NOMO-1 treated with DMSO at 0.1 percent for 48 hours (cell line): ENCODE measurements at regions not wholly inside any gene's neighbourhood (a gene's known extent, or its start where the extent isn't known, plus 50 kb on each side); places are given as distances from the start of the nearest gene placed in this dataset.
"Not testable (repeated sequence)": the region's sequence is repeated elsewhere in the genome, so short reads cannot be mapped to it uniquely, and the experiment has no call there.

Experiments
- DNase-seq: peaks from one replicate; lab custom pipeline; 2025; ENCODE audit not compliant: unreplicated experiment; lab: John Stamatoyannopoulos, UW

- DNase-seq, result no peak
Observed at GRCh38 chr1:74937176-74937575, 197.0 kb upstream of the LHX8 start.

GRCh38 chr1:74943046-74943445 lies 191.1 kb upstream of the LHX8 start:
- no peak for DNase-seq

- DNase-seq, result no peak
Observed at GRCh38 chr1:74946388-74946787, 187.8 kb upstream of the LHX8 start.

- not testable (repeated sequence) for DNase-seq
Observed at GRCh38 chr1:74949348-74949747, 184.8 kb upstream of the LHX8 start.

- not testable (repeated sequence) for DNase-seq
Observed at GRCh38 chr1:74951981-74952380, 182.2 kb upstream of the LHX8 start.

GRCh38 chr1:74952786-74953185 lies 181.4 kb upstream of the LHX8 start:
- DNase-seq, result no peak

GRCh38 chr1:74953622-74954021 lies 180.6 kb upstream of the LHX8 start:
- no peak for DNase-seq

GRCh38 chr1:74963120-74963519 lies 171.1 kb upstream of the LHX8 start:
- DNase-seq, result no peak

GRCh38 chr1:74964508-74965102 lies 169.6 kb upstream of the LHX8 start:
- DNase-seq, result peak; percentile 8

- no peak for DNase-seq
Observed at GRCh38 chr1:74969566-74970135, 164.5 kb upstream of the LHX8 start.

GRCh38 chr1:74971982-74972381 lies 162.2 kb upstream of the LHX8 start:
- DNase-seq, result no peak

- DNase-seq, result no peak
Observed at GRCh38 chr1:74976491-74976890, 157.7 kb upstream of the LHX8 start.

GRCh38 chr1:74992448-74992847 lies 141.7 kb upstream of the LHX8 start:
- not testable (repeated sequence) for DNase-seq

- no peak for DNase-seq
Observed at GRCh38 chr1:74995821-74996220, 138.4 kb upstream of the LHX8 start.

- DNase-seq, result no peak
Observed at GRCh38 chr1:75010547-75010946, 123.6 kb upstream of the LHX8 start.

- no peak for DNase-seq
Observed at GRCh38 chr1:75014250-75014649, 119.9 kb upstream of the LHX8 start.

GRCh38 chr1:75023005-75023404 lies 111.2 kb upstream of the LHX8 start:
- no peak for DNase-seq

- DNase-seq, result no peak
Observed at GRCh38 chr1:75034376-75034775, 99.8 kb upstream of the LHX8 start.

- DNase-seq, result no peak
Observed at GRCh38 chr1:75035536-75035935, 98.7 kb upstream of the LHX8 start.

- no peak for DNase-seq
Observed at GRCh38 chr1:75053207-75053606, 81.0 kb upstream of the LHX8 start.

GRCh38 chr1:75058424-75058823 lies 75.8 kb upstream of the LHX8 start:
- no peak for DNase-seq

GRCh38 chr1:75062111-75062510 lies 72.1 kb upstream of the LHX8 start:
- DNase-seq, result no peak

- DNase-seq, result no peak
Observed at GRCh38 chr1:75067975-75068374, 66.2 kb upstream of the LHX8 start.
